Neural cell (in vitro differentiated cells): ENCODE measurements at regions not wholly inside any gene's neighbourhood (a gene's known extent, or its start where the extent isn't known, plus 50 kb on each side); places are given as distances from the start of the nearest gene placed in this dataset.

ENCODE experiments used
- H2AFZ ChIP-seq: fragments of 200-600, 300-800 bp; sonication (generic), shearing (Covaris generic); 2 replicates; pipeline ENCODE4 v1.6.0; 2014; ENCODE audit warnings: low read depth, mild to moderate bottlenecking, antibody characterized with exemption, low read length, moderate library complexity
- H3F3A ChIP-seq: fragments of 200-600 bp; shearing (Covaris generic); 2 replicates; pipeline ENCODE4 v1.6.1; 2016; ENCODE audit warnings: mild to moderate bottlenecking, moderate library complexity, mixed read lengths, antibody characterized with exemption, low read length; ENCODE audit not compliant: insufficient read depth, poor library complexity, severe bottlenecking
- H3K27ac ChIP-seq: fragments of 200-600, 300-800 bp; sonication (generic), shearing (Covaris generic); 2 replicates; pipeline ENCODE4 v1.5.1; 2014; ENCODE audit warnings: mild to moderate bottlenecking, low read length, moderate library complexity
- H3K27me3 ChIP-seq: fragments of 300-800, 200-600 bp; sonication (generic), shearing (Covaris generic); 2 replicates; pipeline ENCODE4 v1.6.0; 2014; ENCODE audit warnings: mild to moderate bottlenecking, low read depth, low read length, moderate library complexity; ENCODE audit not compliant: insufficient read depth
- H3K36me3 ChIP-seq: fragments of 300-800, 200-600 bp; sonication (generic), shearing (Covaris generic); 2 replicates; pipeline ENCODE4 v1.5.1; 2014; ENCODE audit warnings: mild to moderate bottlenecking, antibody characterized with exemption, low read length, moderate library complexity; ENCODE audit not compliant: insufficient read depth
- H3K4me2 ChIP-seq: fragments of 300-800, 200-600 bp; sonication (generic), shearing (Covaris generic); 2 replicates; pipeline ENCODE4 v1.6.0; 2014; ENCODE audit warnings: mild to moderate bottlenecking, low read length
- H3K4me3 ChIP-seq: fragments of 300-800, 200-600 bp; sonication (generic), shearing (Covaris generic); 2 replicates; pipeline ENCODE4 v1.5.1; 2014; ENCODE audit warnings: mild to moderate bottlenecking, low read length, moderate library complexity
- H3K79me2 ChIP-seq: fragments of 200-600 bp; shearing (Covaris generic); replicated peaks from 2 replicates; pipeline ENCODE4 v1.6.0; 2014; ENCODE audit warnings: mild to moderate bottlenecking, low read length, moderate library complexity; ENCODE audit not compliant: insufficient read depth
- H3K9ac ChIP-seq: fragments of 300-800, 200-600 bp; sonication (generic), shearing (Covaris generic); 2 replicates; pipeline ENCODE4 v1.6.1; 2016; ENCODE audit warnings: mild to moderate bottlenecking, low read length, mixed read lengths
- H3K9me2 ChIP-seq: fragments of 200-600 bp; shearing (Covaris generic); 2 replicates; pipeline ENCODE4 v1.6.1; 2016; ENCODE audit warnings: mild to moderate bottlenecking, low read length, mixed read lengths; ENCODE audit not compliant: insufficient read depth
- H3K9me3 ChIP-seq: fragments of 200-600, 300-800 bp; sonication (generic), shearing (Covaris generic); 2 replicates; pipeline ENCODE4 v1.6.1; 2016; ENCODE audit warnings: mild to moderate bottlenecking, mixed run types, low read length, moderate library complexity, mixed read lengths
- H4K20me1 ChIP-seq: fragments of 200-600 bp; shearing (Covaris generic); 2 replicates; pipeline ENCODE4 v1.6.1; 2016; ENCODE audit warnings: mild to moderate bottlenecking, mixed run types; ENCODE audit not compliant: insufficient read depth
- CTCF ChIP-seq: fragments of 450-650 bp; IDR thresholded peaks from 2 replicates; pipeline ENCODE4 v1.5.1; 2014; ENCODE audit warnings: antibody characterized with exemption, mild to moderate bottlenecking, moderate library complexity; ENCODE audit not compliant: poor library complexity, severe bottlenecking
- EP300 ChIP-seq: fragments of 450-650 bp; conservative IDR thresholded peaks from 2 replicates; pipeline ENCODE4 v1.6.1; 2014; ENCODE audit warnings: antibody characterized with exemption, mild to moderate bottlenecking, moderate library complexity; ENCODE audit not compliant: poor library complexity, severe bottlenecking
- EZH2 ChIP-seq: fragments of 200-600, 300-800 bp; shearing (Covaris generic), sonication (generic); IDR thresholded peaks from 2 replicates; pipeline ENCODE4 v1.6.1; 2014; ENCODE audit warnings: antibody characterized with exemption, low read length, borderline replicate concordance, mild to moderate bottlenecking; ENCODE audit not compliant: insufficient read depth, poor library complexity, severe bottlenecking
- MXI1 ChIP-seq: fragments of 450-650 bp; conservative IDR thresholded peaks from 2 replicates; pipeline ENCODE4 v1.6.1; 2014; ENCODE audit warnings: antibody characterized with exemption, mild to moderate bottlenecking; ENCODE audit not compliant: poor library complexity, severe bottlenecking
- POLR2AphosphoS5 ChIP-seq: IDR thresholded peaks from 2 replicates; pipeline ENCODE4 v1.6.1; 2012
- RAD21 ChIP-seq: fragments of 450-650 bp; conservative IDR thresholded peaks from 2 replicates; pipeline ENCODE4 v1.6.1; 2014; ENCODE audit warnings: antibody characterized with exemption, mild to moderate bottlenecking, moderate library complexity
- REST ChIP-seq: IDR thresholded peaks from 2 replicates; pipeline ENCODE4 v1.6.1; 2012; ENCODE audit warnings: borderline replicate concordance
- SMC3 ChIP-seq: fragments of 450-650 bp; conservative IDR thresholded peaks from 2 replicates; pipeline ENCODE4 v1.6.1; 2014; ENCODE audit warnings: antibody characterized with exemption, mild to moderate bottlenecking, moderate library complexity; ENCODE audit not compliant: poor library complexity
- TAF1 ChIP-seq: IDR thresholded peaks from 2 replicates; pipeline ENCODE4 v1.6.1; 2012; ENCODE audit warnings: low read depth

- Histone ChIP-seq H2AFZ (no peak overlapping the region), H3K36me3 (no peaks in the 10 kb centered on the region), H3K9me3 (no peaks in the 10 kb centered on the region), H3K4me3 (no peak overlapping the region), H3K9me2 (no peaks in the 10 kb centered on the region), H3K27ac (no peak overlapping the region), H3K9ac (no peak overlapping the region), H3K27me3 (no peaks in the 10 kb centered on the region), H3K4me2 (no peak overlapping the region), H4K20me1 (no peaks in the 10 kb centered on the region), H3K79me2 (no peaks in the 10 kb centered on the region), H3F3A (no peaks in the 10 kb centered on the region)
- TF ChIP-seq EP300 = no peak
Measured at GRCh38 chr6:151698931-151699700, 108.4 kb upstream of the ESR1 start.

- H3K9ac ChIP-seq = no peak overlapping the region
- no peak overlapping the region for H3K27ac ChIP-seq
- no peaks in the 10 kb centered on the region for H3K79me2 ChIP-seq
- no peak overlapping the region for H3K4me2 ChIP-seq
- H3K9me3 ChIP-seq = no peaks in the 10 kb centered on the region
- no peaks in the 10 kb centered on the region for H3K9me2 ChIP-seq
- TF ChIP-seq REST = no peak
- TF ChIP-seq TAF1 = no peak
- TF ChIP-seq MXI1 = no peak
- peak; percentile 28 for TF ChIP-seq EP300
- H3K4me3 ChIP-seq = no peak overlapping the region
- no peaks in the 10 kb centered on the region for H3F3A ChIP-seq
- H2AFZ ChIP-seq = no peak overlapping the region
- no peaks in the 10 kb centered on the region for H4K20me1 ChIP-seq
- no peaks in the 10 kb centered on the region for H3K27me3 ChIP-seq
- H3K36me3 ChIP-seq = no peaks in the 10 kb centered on the region
Measured at GRCh38 chr6:151699719-151700118, 107.8 kb upstream of the ESR1 start.

GRCh38 chr6:151701911-151702562 is 105.4 kb upstream of the ESR1 start:
- Histone ChIP-seq H3K9me3 (no peaks in the 10 kb centered on the region), H2AFZ (no peak overlapping the region), H3F3A (no peaks in the 10 kb centered on the region), H4K20me1 (no peaks in the 10 kb centered on the region), H3K4me2 (no peak overlapping the region), H3K27ac (no peak overlapping the region), H3K27me3 (no peaks in the 10 kb centered on the region), H3K36me3 (no peaks in the 10 kb centered on the region), H3K9ac (no peak overlapping the region), H3K79me2 (no peaks in the 10 kb centered on the region), H3K9me2 (no peaks in the 10 kb centered on the region), H3K4me3 (no peak overlapping the region)
- TF ChIP-seq CTCF = no peak
- TF ChIP-seq RAD21 = no peak
- TF ChIP-seq REST = no peak
- TF ChIP-seq POLR2AphosphoS5 = no peak
- TF ChIP-seq TAF1 = no peak
- no peak for TF ChIP-seq EP300
- TF ChIP-seq MXI1 = no peak
- TF ChIP-seq SMC3 = no peak
- no peak for TF ChIP-seq EZH2
